GM18951 (cell line): ENCODE measurements at regions not wholly inside any gene's neighbourhood (a gene's known extent, or its start where the extent isn't known, plus 50 kb on each side); places are given as distances from the start of the nearest gene placed in this dataset.
"Not testable (repeated sequence)": the region's sequence is repeated elsewhere in the genome, so short reads cannot be mapped to it uniquely, and the experiment has no call there.

Experiments
- POLR2A ChIP-seq: IDR thresholded peaks from 4 replicates; pipeline ENCODE4 v1.6.1; 2011; ENCODE audit warnings: mild to moderate bottlenecking; ENCODE audit not compliant: insufficient read length, insufficient read depth; ENCODE audit errors: extremely low read depth
- in situ Hi-C: fragments of 300-500 bp; cut with MboI; formaldehyde crosslinking; loops from one replicate; pipeline ENCODE4 v1.12.0; 2022; ENCODE audit warnings: low sequenced_read_pairs, mixed read lengths, inconsistent platforms; ENCODE audit not compliant: unreplicated experiment

- in situ Hi-C loops: no loop called here
- TF ChIP-seq POLR2A: no peak
These were observed 260.6 kb downstream of the GOLGA6L6 start for GRCh38 chr15:20280933-20281463.

- in situ Hi-C loops: not testable (repeated sequence)
These were observed 261.3 kb downstream of the GOLGA6L6 start for GRCh38 chr15:20280141-20280932.

GRCh38 chr15:20279056-20279455, 262.5 kb downstream of the GOLGA6L6 start:
- in situ Hi-C loops: not testable (repeated sequence)

GRCh38 chr15:20278376-20278775, 263.2 kb downstream of the GOLGA6L6 start:
- in situ Hi-C loops: not testable (repeated sequence)

- in situ Hi-C loops: not testable (repeated sequence)
These were observed 264.1 kb downstream of the GOLGA6L6 start for GRCh38 chr15:20277451-20277850.

GRCh38 chr15:20276312-20277114, 265.1 kb downstream of the GOLGA6L6 start:
- in situ Hi-C loops: not testable (repeated sequence)

GRCh38 chr15:20275373-20275967, 266.1 kb downstream of the GOLGA6L6 start:
- in situ Hi-C loops: not testable (repeated sequence)

- TF ChIP-seq POLR2A: no peak
- in situ Hi-C loops: no loop called here
These were observed 269.0 kb downstream of the GOLGA6L6 start for GRCh38 chr15:20272422-20273184.

- in situ Hi-C loops: no loop called here
- no peak for TF ChIP-seq POLR2A
These were observed 270.0 kb downstream of the GOLGA6L6 start for GRCh38 chr15:20271647-20272046.

- in situ Hi-C loops: not testable (repeated sequence)
These were observed 271.6 kb downstream of the GOLGA6L6 start for GRCh38 chr15:20269956-20270355.

- in situ Hi-C loops: not testable (repeated sequence)
These were observed 273.6 kb downstream of the GOLGA6L6 start for GRCh38 chr15:20267996-20268395.

- in situ Hi-C loops: not testable (repeated sequence)
These were observed 274.4 kb downstream of the GOLGA6L6 start for GRCh38 chr15:20267051-20267730.

- in situ Hi-C loops: not testable (repeated sequence)
These were observed 275.9 kb downstream of the GOLGA6L6 start for GRCh38 chr15:20265710-20266109.

- in situ Hi-C loops: not testable (repeated sequence)
These were observed 280.0 kb downstream of the GOLGA6L6 start for GRCh38 chr15:20261321-20262280.

GRCh38 chr15:20260650-20261049, 280.9 kb downstream of the GOLGA6L6 start:
- in situ Hi-C loops: not testable (repeated sequence)

GRCh38 chr15:20259559-20260190, 281.9 kb downstream of the GOLGA6L6 start:
- in situ Hi-C loops: not testable (repeated sequence)

GRCh38 chr15:20256394-20256793, 285.2 kb downstream of the GOLGA6L6 start:
- in situ Hi-C loops: not testable (repeated sequence)
